BE2C (cell line): ENCODE measurements at regions not wholly inside any gene's neighbourhood (a gene's known extent, or its start where the extent isn't known, plus 50 kb on each side); places are given as distances from the start of the nearest gene placed in this dataset.

Experiments
- DNase-seq: peaks from one replicate; pipeline ENCODE4 v3.0.0-alpha.2; 2020
- H3K27me3 ChIP-seq: fragments of 250-450 bp; sonication (Bioruptor Pico); 2 replicates; pipeline ENCODE4 v1.5.1; 2020; ENCODE audit warnings: mild to moderate bottlenecking
- H3K36me3 ChIP-seq: fragments of 250-450 bp; sonication (Bioruptor Pico); 2 replicates; pipeline ENCODE4 v1.5.1; 2020; ENCODE audit warnings: mild to moderate bottlenecking
- H3K4me1 ChIP-seq: fragments of 250-450 bp; sonication (Bioruptor Pico); 2 replicates; pipeline ENCODE4 v1.5.1; 2020
- H3K4me3 ChIP-seq: 2 replicates; pipeline ENCODE4 v1.5.1; 2011; ENCODE audit warnings: low read depth, low read length
- H3K9me3 ChIP-seq: fragments of 250-450 bp; sonication (Bioruptor Pico); 2 replicates; pipeline ENCODE4 v1.5.1; 2020
- TF ChIP-seq, protein P1 (sequence below): IDR thresholded peaks from 2 replicates; pipeline ENCODE4 v1.5.1; 2012; ENCODE audit warnings: mild to moderate bottlenecking, low read depth, low read length

DNA sequence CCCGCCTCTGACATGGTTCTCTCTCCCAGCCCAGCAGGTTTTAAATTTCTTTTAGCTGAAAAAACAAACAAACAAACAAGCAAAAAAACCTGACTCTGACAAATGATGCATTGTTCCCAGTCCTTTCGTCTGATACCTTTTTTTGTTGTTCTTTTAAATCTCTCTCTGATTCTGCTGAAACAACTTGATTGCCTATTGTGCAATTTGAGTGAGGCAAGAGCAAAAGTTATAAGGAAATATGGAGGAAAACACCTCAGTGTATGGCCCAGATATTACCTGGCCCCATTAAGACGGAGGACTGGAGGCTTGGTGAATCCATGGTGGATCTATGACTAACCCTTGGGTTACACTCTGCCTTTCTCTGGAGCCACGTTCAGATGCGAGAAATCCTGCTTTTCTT, 164.0 kb downstream of the MELK start:
- TF ChIP-seq, protein P1, sequence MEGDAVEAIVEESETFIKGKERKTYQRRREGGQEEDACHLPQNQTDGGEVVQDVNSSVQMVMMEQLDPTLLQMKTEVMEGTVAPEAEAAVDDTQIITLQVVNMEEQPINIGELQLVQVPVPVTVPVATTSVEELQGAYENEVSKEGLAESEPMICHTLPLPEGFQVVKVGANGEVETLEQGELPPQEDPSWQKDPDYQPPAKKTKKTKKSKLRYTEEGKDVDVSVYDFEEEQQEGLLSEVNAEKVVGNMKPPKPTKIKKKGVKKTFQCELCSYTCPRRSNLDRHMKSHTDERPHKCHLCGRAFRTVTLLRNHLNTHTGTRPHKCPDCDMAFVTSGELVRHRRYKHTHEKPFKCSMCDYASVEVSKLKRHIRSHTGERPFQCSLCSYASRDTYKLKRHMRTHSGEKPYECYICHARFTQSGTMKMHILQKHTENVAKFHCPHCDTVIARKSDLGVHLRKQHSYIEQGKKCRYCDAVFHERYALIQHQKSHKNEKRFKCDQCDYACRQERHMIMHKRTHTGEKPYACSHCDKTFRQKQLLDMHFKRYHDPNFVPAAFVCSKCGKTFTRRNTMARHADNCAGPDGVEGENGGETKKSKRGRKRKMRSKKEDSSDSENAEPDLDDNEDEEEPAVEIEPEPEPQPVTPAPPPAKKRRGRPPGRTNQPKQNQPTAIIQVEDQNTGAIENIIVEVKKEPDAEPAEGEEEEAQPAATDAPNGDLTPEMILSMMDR, result no peak
- Histone ChIP-seq H3K36me3 (no peaks in the 10 kb centered on the region), H3K4me3 (no peak overlapping the region), H3K4me1 (no peaks in the 10 kb centered on the region), H3K9me3 (no peaks in the 10 kb centered on the region), H3K27me3 (no peaks in the 10 kb centered on the region)
- no peak for DNase-seq

DNA sequence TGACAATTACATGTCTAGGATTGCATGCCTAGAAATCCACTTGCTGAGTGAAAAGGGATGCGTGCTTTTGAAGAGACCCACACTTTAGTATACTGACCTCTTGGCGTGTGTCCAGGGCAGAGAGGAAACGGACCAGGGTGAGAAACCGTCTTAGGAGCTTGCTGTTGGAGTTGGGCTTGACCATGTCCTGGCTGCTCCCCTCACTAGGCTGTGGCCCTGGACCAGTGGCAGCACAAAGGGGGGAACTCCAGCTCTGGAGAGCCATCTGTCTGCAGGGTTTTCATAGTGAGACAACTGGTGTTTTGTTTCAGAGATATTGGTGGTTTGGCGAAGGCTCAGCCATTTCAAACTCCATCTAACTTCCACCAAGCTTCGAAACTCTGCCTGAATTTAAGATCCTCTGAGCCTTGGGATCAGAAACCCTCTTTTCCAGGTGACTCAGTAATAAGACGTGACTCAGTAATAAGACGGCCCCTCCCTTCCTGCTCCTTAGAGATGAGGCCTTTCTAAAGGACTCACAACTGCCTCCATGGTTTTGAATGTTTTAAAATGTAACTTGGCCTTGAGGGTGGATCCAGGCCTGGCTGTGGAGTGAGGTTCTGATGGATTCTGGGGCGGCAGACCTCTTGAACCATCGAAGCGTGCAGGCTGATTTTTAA, 165.8 kb downstream of the MELK start:
- H3K36me3 ChIP-seq, result no peaks in the 10 kb centered on the region
- H3K4me3 ChIP-seq, result no peak overlapping the region
- no peaks in the 10 kb centered on the region for H3K9me3 ChIP-seq
- H3K4me1 ChIP-seq, result no peaks in the 10 kb centered on the region
- no peak for DNase-seq
- TF ChIP-seq, protein P1, result no peak
- no peaks in the 10 kb centered on the region for H3K27me3 ChIP-seq

- Histone ChIP-seq H3K4me3 (peak overlapping the region; percentile 61), H3K27me3 (no peaks in the 10 kb centered on the region), H3K4me1 (no peaks in the 10 kb centered on the region), H3K9me3 (no peaks in the 10 kb centered on the region), H3K36me3 (no peaks in the 10 kb centered on the region)
- peak; percentile 42 for DNase-seq
- TF ChIP-seq, protein P1, result no peak
These were observed 166.8 kb downstream of the MELK start for GRCh38 chr9:36739373-36740116.

- H3K36me3 ChIP-seq, result no peaks in the 10 kb centered on the region
- no peaks in the 10 kb centered on the region for H3K4me1 ChIP-seq
- H3K9me3 ChIP-seq, result no peaks in the 10 kb centered on the region
- no peak overlapping the region for H3K4me3 ChIP-seq
- no peaks in the 10 kb centered on the region for H3K27me3 ChIP-seq
- DNase-seq, result no peak
- TF ChIP-seq, protein P1, result no peak
These were observed 169.6 kb downstream of the MELK start for GRCh38 chr9:36742264-36742663.

GRCh38 chr9:36744678-36745077, 172.0 kb downstream of the MELK start:
- no peak for DNase-seq
- Histone ChIP-seq H3K4me1 (no peaks in the 10 kb centered on the region), H3K9me3 (no peaks in the 10 kb centered on the region), H3K27me3 (no peaks in the 10 kb centered on the region), H3K4me3 (no peak overlapping the region), H3K36me3 (no peaks in the 10 kb centered on the region)
- TF ChIP-seq, protein P1, result no peak

GRCh38 chr9:36745977-36746376, 173.3 kb downstream of the MELK start:
- TF ChIP-seq, protein P1, result no peak
- no peaks in the 10 kb centered on the region for H3K27me3 ChIP-seq
- no peak for DNase-seq

More at GRCh38 chr9:36745977-36746376, 173.3 kb downstream of the MELK start:
- Histone ChIP-seq H3K4me1 (no peaks in the 10 kb centered on the region), H3K36me3 (no peaks in the 10 kb centered on the region), H3K4me3 (no peak overlapping the region), H3K9me3 (no peaks in the 10 kb centered on the region)
